Panc1 (cell line): ENCODE measurements at regions not wholly inside any gene's neighbourhood (a gene's known extent, or its start where the extent isn't known, plus 50 kb on each side); places are given as distances from the start of the nearest gene placed in this dataset.

ENCODE experiments used
- CTCF ChIP-seq: fragments of 450-650 bp; IDR thresholded peaks from 2 replicates; pipeline ENCODE4 v1.5.1; 2017; ENCODE audit warnings: mild to moderate bottlenecking
- POLR2AphosphoS5 ChIP-seq: IDR thresholded peaks from 2 replicates; pipeline ENCODE4 v1.6.1; 2012; ENCODE audit warnings: mild to moderate bottlenecking, low read depth, low read length, moderate library complexity
- SIN3A ChIP-seq: IDR thresholded peaks from 2 replicates; pipeline ENCODE4 v1.6.1; 2012; ENCODE audit warnings: low read depth, mild to moderate bottlenecking, low read length, moderate library complexity, borderline replicate concordance; ENCODE audit not compliant: insufficient read depth
- TCF7L2 ChIP-seq: IDR thresholded peaks from 2 replicates; pipeline ENCODE4 v1.6.1; 2011; ENCODE audit warnings: mild to moderate bottlenecking, low read depth, low read length, inconsistent platforms
- TF ChIP-seq, protein P1 (sequence below), 2 experiments: IDR thresholded peaks; 2 replicates each; pipeline ENCODE4 v1.6.1; 2011 to 2012; ENCODE audit warnings: low read depth in 2 of 2, control low read depth in 1 of 2, low read length in 1 of 2, mild to moderate bottlenecking in 1 of 2, moderate library complexity in 1 of 2; ENCODE audit not compliant: insufficient read depth in 1 of 2

DNA sequence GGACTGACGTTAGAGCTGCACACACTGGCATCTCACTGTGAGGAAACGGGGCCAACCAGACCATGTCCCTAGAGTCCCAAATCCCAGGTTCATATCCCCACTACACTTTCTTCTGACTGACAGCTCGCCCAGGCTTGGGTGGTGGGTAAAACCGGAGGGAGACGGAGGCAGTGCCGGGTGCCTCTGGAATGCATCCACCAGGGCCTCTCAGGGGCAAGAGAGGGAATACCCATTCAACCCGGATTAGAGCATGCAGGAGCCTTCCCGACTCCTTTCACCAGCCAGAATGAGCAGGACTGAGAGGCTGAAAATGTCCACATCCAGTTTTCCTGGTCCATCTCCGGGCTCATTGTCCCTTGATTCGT is 297.2 kb downstream of the ADGRD1 start:
- TF ChIP-seq CTCF (no peak), SIN3A (no peak), POLR2AphosphoS5 (no peak), TCF7L2 (no peak)
- TF ChIP-seq, protein P1, sequence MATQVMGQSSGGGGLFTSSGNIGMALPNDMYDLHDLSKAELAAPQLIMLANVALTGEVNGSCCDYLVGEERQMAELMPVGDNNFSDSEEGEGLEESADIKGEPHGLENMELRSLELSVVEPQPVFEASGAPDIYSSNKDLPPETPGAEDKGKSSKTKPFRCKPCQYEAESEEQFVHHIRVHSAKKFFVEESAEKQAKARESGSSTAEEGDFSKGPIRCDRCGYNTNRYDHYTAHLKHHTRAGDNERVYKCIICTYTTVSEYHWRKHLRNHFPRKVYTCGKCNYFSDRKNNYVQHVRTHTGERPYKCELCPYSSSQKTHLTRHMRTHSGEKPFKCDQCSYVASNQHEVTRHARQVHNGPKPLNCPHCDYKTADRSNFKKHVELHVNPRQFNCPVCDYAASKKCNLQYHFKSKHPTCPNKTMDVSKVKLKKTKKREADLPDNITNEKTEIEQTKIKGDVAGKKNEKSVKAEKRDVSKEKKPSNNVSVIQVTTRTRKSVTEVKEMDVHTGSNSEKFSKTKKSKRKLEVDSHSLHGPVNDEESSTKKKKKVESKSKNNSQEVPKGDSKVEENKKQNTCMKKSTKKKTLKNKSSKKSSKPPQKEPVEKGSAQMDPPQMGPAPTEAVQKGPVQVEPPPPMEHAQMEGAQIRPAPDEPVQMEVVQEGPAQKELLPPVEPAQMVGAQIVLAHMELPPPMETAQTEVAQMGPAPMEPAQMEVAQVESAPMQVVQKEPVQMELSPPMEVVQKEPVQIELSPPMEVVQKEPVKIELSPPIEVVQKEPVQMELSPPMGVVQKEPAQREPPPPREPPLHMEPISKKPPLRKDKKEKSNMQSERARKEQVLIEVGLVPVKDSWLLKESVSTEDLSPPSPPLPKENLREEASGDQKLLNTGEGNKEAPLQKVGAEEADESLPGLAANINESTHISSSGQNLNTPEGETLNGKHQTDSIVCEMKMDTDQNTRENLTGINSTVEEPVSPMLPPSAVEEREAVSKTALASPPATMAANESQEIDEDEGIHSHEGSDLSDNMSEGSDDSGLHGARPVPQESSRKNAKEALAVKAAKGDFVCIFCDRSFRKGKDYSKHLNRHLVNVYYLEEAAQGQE (IDR thresholded peaks at IDR 0.05; ENCODE audit: insufficient read depth in 1 of 2, low read depth in 2 of 2, low read length in 1 of 2): no peak
